GM21423 (cell line): ENCODE measurements at regions not wholly inside any gene's neighbourhood (a gene's known extent, or its start where the extent isn't known, plus 50 kb on each side); places are given as distances from the start of the nearest gene placed in this dataset.
"Not testable (repeated sequence)": the region's sequence is repeated elsewhere in the genome, so short reads cannot be mapped to it uniquely, and the experiment has no call there.

Experiments used
- ATAC-seq: cut with Tn5 transposase; IDR thresholded peaks from one replicate; pipeline ENCODE4 v1.9.1; 2021; ENCODE audit warnings: mild to moderate bottlenecking, moderate library complexity; ENCODE audit not compliant: unreplicated experiment

DNA sequence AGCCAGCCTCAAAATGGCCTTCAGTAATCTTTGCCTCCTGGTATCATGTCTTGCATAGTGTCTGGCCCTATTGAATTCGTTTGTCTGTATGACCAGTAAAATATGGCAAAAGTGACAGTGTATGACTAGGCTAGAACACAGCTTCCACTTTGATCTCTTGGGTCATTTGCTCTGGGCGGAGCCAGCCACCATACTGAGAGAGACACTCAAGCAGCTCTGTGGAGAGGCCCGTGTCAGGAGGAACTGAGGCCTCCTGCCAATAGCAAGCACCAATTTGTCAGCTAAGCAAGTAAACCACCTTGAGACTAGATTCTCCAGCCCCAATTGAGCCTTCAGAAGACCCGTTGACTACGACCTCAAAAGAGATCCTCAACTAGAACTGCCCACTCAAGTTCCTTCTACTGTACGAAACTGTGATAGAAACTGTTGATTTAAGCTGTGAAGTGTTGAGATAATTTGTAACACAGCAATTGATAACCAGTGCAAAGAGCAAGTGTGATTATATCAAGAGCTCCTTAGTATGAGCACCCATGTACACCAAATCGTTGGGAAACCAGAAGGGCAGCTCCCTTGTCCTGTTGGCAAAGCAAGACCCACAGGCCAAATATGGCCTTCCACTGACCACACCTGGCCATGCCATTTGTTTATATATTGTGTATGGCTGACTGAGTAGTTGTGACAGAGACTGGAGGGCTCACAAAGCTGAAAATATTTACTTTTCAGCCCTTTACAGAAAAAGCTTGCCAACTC lies 52.7 kb upstream of the SERBP1 start:
- no peak for ATAC-seq

GRCh38 chr1:67484492-67484891 lies 54.3 kb upstream of the SERBP1 start:
- no peak for ATAC-seq

DNA sequence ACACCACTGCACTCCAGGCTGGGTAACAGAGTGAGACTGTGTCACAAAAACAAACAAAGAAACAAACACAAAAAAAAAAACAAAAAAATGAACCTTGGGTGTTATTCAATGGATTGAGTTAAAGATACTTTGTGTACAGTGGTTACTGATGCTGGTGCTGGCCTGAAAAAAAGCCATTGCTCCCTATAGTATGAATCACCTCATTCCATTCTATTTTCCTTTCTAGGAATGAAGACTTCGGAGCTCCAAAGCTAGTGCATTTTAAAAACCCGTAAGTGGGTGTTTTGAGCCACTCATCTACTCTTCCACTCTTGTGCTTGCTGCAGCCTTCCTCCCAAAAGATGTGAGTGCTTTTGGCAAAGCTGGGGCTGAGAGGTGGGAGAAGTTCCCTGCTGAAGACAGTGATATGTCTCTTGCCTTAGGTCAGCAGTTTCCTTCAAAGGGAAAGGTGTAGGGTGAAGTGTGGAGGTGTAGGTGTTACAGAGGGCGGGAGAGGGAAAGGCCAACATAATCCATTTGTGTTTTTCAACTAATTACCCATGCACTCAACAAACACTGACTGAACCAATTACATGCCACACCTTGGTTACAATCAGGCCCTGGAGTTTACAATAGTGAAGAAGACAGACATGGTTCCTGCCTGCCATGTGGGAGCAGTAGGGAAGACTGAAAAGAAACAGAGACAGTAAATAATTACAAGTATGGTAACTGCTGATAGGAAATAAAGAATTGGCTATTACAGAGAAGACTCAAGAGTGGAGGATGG lies 55.0 kb upstream of the SERBP1 start:
- no peak for ATAC-seq

GRCh38 chr1:67489643-67490042 lies 59.4 kb upstream of the SERBP1 start:
- ATAC-seq = peak; percentile 67

- no peak for ATAC-seq
Observed at GRCh38 chr1:67491280-67491679, 61.1 kb upstream of the SERBP1 start.

- no peak for ATAC-seq
Observed at GRCh38 chr1:67493148-67493547, 62.9 kb upstream of the SERBP1 start.

DNA sequence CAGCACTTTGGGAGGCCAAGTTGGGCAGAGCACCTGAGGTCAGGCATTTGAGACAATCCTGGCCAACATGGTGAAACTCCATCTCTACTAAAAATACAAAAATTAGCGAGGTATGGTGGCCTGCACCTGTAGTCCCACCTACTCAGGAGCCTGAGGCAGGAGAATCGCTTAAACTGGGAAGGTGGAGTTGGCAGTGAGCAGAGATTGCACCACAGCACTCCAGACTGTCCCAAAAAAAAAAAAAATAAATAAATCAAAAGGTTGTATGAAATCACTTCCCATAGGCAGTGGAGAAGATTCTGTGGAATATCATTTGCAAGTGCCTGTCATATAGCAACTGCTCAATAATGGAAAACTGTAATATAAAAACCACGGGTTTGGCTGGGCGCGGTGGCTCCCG lies 65.1 kb upstream of the SERBP1 start:
- ATAC-seq = no peak

DNA sequence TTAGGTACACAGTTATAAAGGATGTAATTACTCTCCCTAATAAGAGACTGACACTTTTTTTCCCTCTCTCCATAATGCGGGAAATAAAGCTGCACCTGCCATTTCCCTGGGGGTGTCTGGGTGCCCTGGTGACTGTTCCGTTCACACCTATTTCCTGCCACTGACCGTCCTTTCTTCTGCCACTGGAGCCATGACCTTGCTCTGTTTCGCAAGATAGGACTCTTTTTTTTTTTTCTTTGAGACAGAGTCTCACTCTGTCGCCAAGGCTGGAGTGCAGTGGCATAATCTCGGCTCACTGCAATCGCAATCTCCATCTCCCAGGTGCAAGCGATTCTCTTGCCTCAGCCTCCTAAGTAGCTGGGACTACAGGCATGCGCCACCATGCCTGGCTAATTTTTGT lies 66.1 kb upstream of the SERBP1 start:
- no peak for ATAC-seq

- peak; percentile 99 for ATAC-seq
Observed at GRCh38 chr1:67500413-67500959, 70.3 kb upstream of the SERBP1 start.

DNA sequence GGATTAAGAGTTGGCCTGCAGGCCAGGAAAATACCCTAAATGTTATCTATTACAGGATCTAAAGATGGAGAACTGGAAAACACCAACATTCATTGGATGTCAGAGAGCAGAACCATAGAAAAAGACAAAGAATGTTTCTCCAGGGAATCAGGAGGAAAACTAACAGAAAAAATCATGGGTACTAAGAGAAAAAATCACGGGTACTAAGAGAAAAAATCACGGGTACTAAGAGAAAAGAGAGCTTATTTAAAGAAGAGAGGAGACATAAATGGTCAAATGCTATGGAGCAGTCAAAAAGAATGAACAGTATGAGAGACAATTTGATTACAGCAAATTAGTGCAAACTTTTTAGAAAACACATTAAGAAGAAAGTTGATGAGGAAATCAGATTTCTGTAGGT lies 73.8 kb upstream of the SERBP1 start:
- no peak for ATAC-seq

GRCh38 chr1:67513392-67514294 lies 83.4 kb upstream of the SERBP1 start:
- not testable (repeated sequence) for ATAC-seq

DNA sequence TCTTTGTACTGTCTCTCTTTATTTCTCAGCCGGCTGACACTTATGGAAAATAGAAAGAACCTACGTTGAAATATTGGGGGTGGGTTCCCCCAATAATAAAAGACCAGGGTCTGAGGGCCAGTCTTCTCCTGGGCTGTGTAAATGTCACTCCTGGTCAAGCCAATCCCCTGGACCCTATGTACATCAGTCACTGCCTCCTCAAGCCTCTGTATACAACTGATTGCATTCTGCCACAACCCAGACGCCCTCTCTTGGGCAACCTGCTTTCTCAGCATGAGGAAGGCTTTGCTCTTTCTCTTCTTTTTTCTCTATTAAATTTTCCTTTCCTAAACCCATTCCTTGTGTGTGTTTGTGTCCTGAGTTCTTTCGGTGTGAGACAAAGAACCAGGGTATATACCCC lies 84.1 kb upstream of the SERBP1 start:
- no peak for ATAC-seq

DNA sequence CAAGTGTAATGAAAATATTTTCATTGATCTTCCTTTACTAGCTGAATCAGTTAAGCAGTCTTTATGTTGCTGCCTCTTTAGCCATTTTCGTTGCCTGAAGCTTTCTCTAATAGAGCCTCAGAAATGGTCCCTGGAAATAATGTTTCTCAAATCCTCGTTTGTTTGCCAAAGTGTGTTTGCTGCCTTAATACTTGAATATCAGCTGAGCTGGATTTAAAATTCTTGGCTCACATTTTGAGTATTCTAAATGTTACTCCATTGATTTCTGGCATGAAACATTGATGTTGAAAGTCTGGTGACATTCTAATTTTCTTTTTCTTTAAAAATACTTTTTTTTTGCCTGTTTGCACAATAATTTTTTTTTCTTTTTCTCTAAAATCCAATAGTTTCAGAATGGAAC lies 84.6 kb upstream of the SERBP1 start:
- ATAC-seq = no peak

DNA sequence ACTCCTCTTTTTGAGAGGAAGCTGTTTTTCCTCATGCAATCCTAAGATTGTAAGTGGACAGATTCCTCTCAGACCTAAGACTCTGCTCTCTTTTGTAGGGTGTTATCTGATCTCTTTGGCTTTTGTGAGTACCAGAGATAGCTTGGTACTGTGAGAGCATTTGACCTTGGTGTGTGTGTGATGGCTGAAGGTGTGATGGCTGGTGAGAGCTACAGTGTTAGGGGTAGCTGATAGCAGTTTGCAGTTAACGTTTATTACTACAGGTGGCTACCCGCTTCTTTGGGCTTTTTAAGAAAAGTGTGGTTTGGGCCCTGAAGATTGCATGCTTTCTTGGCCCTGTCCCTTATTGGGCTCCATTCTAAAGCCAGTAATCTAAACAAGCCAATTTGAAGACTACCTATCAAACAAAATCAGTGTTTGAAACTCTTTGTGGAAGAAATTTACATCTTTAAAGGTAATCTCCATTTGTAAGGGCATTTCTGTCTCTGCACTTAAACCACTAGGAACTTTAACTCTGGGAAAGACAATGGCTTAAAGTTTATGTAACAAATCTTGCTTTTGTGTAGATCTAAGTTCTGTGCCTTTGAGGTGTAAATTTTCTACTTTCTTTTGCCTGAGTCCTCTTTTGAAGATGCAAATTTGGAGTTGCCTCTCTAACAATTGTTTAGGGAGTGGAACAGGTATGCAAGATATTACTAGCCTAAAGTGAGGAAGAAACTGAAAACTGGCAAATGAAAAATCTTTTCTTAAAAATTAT lies 85.3 kb upstream of the SERBP1 start:
- no peak for ATAC-seq

- ATAC-seq = no peak
Observed at GRCh38 chr1:67517046-67517445, 86.8 kb upstream of the SERBP1 start.

DNA sequence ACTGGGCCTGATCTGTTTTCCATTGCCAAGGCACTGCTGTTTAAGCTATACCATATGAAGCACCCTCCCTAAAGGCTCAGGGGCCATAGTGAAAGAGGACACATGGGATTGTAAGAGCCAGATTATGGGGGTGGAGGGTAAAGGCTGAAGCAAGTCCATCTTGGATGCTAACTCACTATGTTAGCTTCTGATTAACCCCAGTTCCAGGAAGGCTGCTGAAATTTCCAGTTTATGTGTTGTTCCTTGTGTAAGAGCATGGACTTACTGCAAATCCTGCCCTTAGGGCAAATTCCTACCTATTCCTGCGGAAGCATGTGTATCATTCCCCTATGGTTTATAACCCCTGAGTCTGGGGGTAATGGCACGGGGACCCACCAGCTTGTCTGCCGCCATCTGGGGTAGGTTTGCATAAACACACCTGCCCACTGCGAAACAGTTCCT lies 91.8 kb upstream of the SERBP1 start:
- no peak for ATAC-seq

GRCh38 chr1:67522793-67523192 lies 92.6 kb upstream of the SERBP1 start:
- no peak for ATAC-seq

- ATAC-seq = no peak
Observed at GRCh38 chr1:67524143-67525052, 94.2 kb upstream of the SERBP1 start.

- no peak for ATAC-seq
Observed at GRCh38 chr1:67525053-67525760, 95.0 kb upstream of the SERBP1 start.
